HCT116 (cell line): ENCODE measurements at regions not wholly inside any gene's neighbourhood (a gene's known extent, or its start where the extent isn't known, plus 50 kb on each side); places are given as distances from the start of the nearest gene placed in this dataset.

Source experiments
- CEBPB ChIP-seq: IDR thresholded peaks from 2 replicates; pipeline ENCODE4 v1.6.1; 2012; ENCODE audit warnings: low read depth
- CTCF ChIP-seq, 3 experiments: fragments of 200-600 bp in 1 of 3; sonication (generic) in 1 of 3; IDR thresholded peaks in 2 of 3; conservative IDR thresholded peaks in 1 of 3; 2 replicates each; pipeline ENCODE4 v1.5.1; 2012 to 2017; ENCODE audit warnings: low read depth in 2 of 3, low read length in 2 of 3, antibody characterized with exemption in 1 of 3, borderline replicate concordance in 1 of 3, control low read depth in 1 of 3, mild to moderate bottlenecking in 1 of 3, mixed read lengths in 1 of 3, mixed run types in 1 of 3, moderate library complexity in 1 of 3; ENCODE audit not compliant: insufficient read depth in 1 of 3
- EZH2 ChIP-seq: fragments of 200-600 bp; sonication (generic); IDR thresholded peaks from 2 replicates; pipeline ENCODE4 v1.6.1; 2017; ENCODE audit warnings: antibody characterized with exemption, mixed run types
- JUND ChIP-seq: IDR thresholded peaks from 2 replicates; pipeline ENCODE4 v1.6.1; 2012
- POLR2A ChIP-seq: IDR thresholded peaks from 2 replicates; pipeline ENCODE4 v1.7.0; 2011; ENCODE audit warnings: borderline replicate concordance; ENCODE audit not compliant: insufficient read depth, insufficient read length; ENCODE audit errors: extremely low read depth
- POLR2AphosphoS5 ChIP-seq: IDR thresholded peaks from 2 replicates; pipeline ENCODE4 v1.6.1; 2011; ENCODE audit warnings: mild to moderate bottlenecking, low read depth, low read length, moderate library complexity
- REST ChIP-seq: IDR thresholded peaks from 2 replicates; pipeline ENCODE4 v1.6.1; 2012; ENCODE audit warnings: low read depth
- SRF ChIP-seq: IDR thresholded peaks from 2 replicates; pipeline ENCODE4 v1.6.1; 2012; ENCODE audit warnings: low read depth
- TCF7L2 ChIP-seq: IDR thresholded peaks from 2 replicates; pipeline ENCODE4 v1.7.0; 2011; ENCODE audit warnings: borderline replicate concordance, inconsistent platforms; ENCODE audit not compliant: insufficient read depth, insufficient read length; ENCODE audit errors: extremely low read depth
- ZFX ChIP-seq: fragments of 450-650 bp; IDR thresholded peaks from 2 replicates; pipeline ENCODE4 v1.6.1; 2017

DNA sequence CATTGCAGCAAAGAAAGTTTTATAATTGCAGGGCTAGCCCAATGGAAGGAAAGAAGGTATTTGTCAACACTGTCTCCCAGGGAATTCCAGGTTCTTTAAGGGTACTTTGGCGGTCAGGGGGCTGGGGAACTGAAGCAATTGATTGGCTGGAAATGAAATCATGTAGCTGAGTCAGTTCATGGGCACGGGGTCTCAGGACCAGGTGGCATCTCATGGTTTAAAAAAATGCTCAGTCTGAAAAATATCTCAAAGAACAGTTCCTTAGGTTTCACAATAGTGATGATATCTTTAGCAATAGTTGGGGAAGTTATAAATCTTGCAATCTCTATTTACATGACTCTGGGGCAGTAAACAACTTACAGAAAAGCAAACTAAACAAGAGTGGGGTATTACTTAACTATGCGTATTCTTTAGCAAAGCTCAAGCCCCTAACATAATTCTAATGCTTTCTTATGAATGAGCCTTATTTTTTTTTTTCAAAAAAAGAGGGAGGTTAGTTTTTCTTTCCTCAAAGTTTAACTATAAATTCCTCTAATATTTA, 376.9 kb upstream of the NRG3 start (continued):
- TF ChIP-seq REST (no peak), TCF7L2 (no peak), POLR2A (no peak), JUND (no peak), SRF (no peak), CEBPB (no peak), CTCF (IDR thresholded peaks at IDR 0.05 in 2 of 3, conservative IDR thresholded peaks at IDR 0.05 in 1 of 3; ENCODE audit: borderline replicate concordance in 1 of 3, insufficient read depth in 1 of 3, low read depth in 2 of 3, low read length in 2 of 3) (no peak), EZH2 (no peak), POLR2AphosphoS5 (no peak), ZFX (no peak)
- TF ChIP-seq, all 23 proteins: peak for 0
